Gastrocnemius medialis (tissue), 4 donors: ENCODE measurements at regions not wholly inside any gene's neighbourhood (a gene's known extent, or its start where the extent isn't known, plus 50 kb on each side); places are given as distances from the start of the nearest gene placed in this dataset.

Experiments
- POLR2A ChIP-seq, 2 donors: fragments of 450-650 bp; IDR thresholded peaks; one replicate each; pipeline ENCODE4 v1.6.1; 2017; ENCODE audit warnings: antibody characterized with exemption in 2 of 2, mild to moderate bottlenecking in 2 of 2, moderate library complexity in 2 of 2
- TF ChIP-seq, protein P1 (sequence below), 5 experiments: fragments of 450-650 bp in 3 of 5; fragments of 200-600 bp in 2 of 5; sonication (generic) in 2 of 5; IDR thresholded peaks in 4 of 5; conservative IDR thresholded peaks in 1 of 5; 1 replicate in 4 of 5; 2 replicates in 1 of 5; pipeline ENCODE4 v1.5.1; 2016 to 2019; ENCODE audit warnings: antibody characterized with exemption in 5 of 5, mild to moderate bottlenecking in 3 of 5, moderate library complexity in 3 of 5

DNA sequence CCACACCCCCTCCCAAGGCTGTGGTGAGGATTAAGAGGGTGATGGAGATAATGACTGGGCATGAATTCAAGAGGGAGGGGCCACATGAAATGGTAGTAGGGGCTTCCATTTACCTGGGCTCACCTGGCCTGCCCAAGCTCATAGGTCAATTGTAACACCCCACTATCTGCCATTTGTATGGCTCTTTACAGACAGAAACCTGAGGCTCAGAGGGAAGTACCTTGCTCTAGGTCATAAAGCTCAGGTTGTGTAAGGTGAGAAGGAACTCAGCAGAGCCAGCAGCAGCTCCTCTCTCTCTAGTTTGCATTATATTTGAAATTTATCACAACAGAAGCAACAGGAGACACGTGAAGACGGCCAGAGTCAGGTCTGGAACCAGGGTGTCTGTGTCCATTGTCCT lies 133.4 kb upstream of the ALDH1B1 start:
- TF ChIP-seq, protein P1, sequence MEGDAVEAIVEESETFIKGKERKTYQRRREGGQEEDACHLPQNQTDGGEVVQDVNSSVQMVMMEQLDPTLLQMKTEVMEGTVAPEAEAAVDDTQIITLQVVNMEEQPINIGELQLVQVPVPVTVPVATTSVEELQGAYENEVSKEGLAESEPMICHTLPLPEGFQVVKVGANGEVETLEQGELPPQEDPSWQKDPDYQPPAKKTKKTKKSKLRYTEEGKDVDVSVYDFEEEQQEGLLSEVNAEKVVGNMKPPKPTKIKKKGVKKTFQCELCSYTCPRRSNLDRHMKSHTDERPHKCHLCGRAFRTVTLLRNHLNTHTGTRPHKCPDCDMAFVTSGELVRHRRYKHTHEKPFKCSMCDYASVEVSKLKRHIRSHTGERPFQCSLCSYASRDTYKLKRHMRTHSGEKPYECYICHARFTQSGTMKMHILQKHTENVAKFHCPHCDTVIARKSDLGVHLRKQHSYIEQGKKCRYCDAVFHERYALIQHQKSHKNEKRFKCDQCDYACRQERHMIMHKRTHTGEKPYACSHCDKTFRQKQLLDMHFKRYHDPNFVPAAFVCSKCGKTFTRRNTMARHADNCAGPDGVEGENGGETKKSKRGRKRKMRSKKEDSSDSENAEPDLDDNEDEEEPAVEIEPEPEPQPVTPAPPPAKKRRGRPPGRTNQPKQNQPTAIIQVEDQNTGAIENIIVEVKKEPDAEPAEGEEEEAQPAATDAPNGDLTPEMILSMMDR (IDR thresholded peaks at IDR 0.05 in 4 of 5, conservative IDR thresholded peaks at IDR 0.05 in 1 of 5): no peak
- TF ChIP-seq POLR2A (IDR thresholded peaks at IDR 0.05): no peak
